SK-N-SH (cell line): ENCODE measurements at regions not wholly inside any gene's neighbourhood (a gene's known extent, or its start where the extent isn't known, plus 50 kb on each side); places are given as distances from the start of the nearest gene placed in this dataset.

Experiments used
- CTCF ChIA-PET: fragments of 300-600, 350-600 bp; formaldehyde crosslinking; extraction: SDS; loops from one replicate; lab custom pipeline; 2021; lab: Yijun Ruan, JAX
- POLR2A ChIA-PET: fragments of 350-600 bp; sonication (Branson Sonifier 250); formaldehyde crosslinking; extraction: SDS; loops from one replicate; lab custom pipeline; 2020; ENCODE audit warnings: antibody characterized with exemption, inconsistent platforms; lab: Yijun Ruan, JAX
- DNase-seq: peaks from one replicate; pipeline ENCODE4 v3.0.0; 2012
- H2AFZ ChIP-seq: fragments of 200-600 bp; sonication (generic); 2 replicates; pipeline ENCODE4 v1.8.1; 2016; ENCODE audit warnings: antibody characterized with exemption, mild to moderate bottlenecking, low read depth
- H3F3A ChIP-seq: fragments of 200-600 bp; sonication (generic); replicated peaks from 2 replicates; pipeline ENCODE3; 2016; ENCODE audit warnings: antibody characterized with exemption, mild to moderate bottlenecking; ENCODE audit not compliant: insufficient read depth
- H3K27ac ChIP-seq, 2 experiments: fragments of 200-500 bp in 1 of 2; fragments of 200-600 bp in 1 of 2; sonication (Bioruptor generic) in 1 of 2; sonication (generic), shearing (Covaris generic) in 1 of 2; 2 replicates each; pipeline versions ENCODE4 v1.5.1 to v1.6.1; 2014 to 2016; ENCODE audit warnings: low read depth in 2 of 2, inconsistent platforms in 1 of 2, low read length in 1 of 2, mild to moderate bottlenecking in 1 of 2, mixed read lengths in 1 of 2
- H3K27me3 ChIP-seq: fragments of 200-600 bp; sonication (generic), shearing (Covaris generic); 2 replicates; pipeline ENCODE4 v1.6.1; 2016; ENCODE audit warnings: mixed run types; ENCODE audit not compliant: insufficient read depth
- H3K36me3 ChIP-seq, 2 experiments: fragments of 200-500 bp in 1 of 2; fragments of 200-600 bp in 1 of 2; sonication (Bioruptor generic) in 1 of 2; sonication (generic) in 1 of 2; replicated peaks in 1 of 2; 2 replicates each; pipeline versions ENCODE3 to v1.5.1; 2014 to 2016; ENCODE audit warnings: low read length in 1 of 2, mild to moderate bottlenecking in 1 of 2; ENCODE audit not compliant: insufficient read depth in 2 of 2, control insufficient read depth in 1 of 2
- H3K4me1 ChIP-seq, 2 experiments: fragments of 200-500 bp in 1 of 2; fragments of 200-600 bp in 1 of 2; sonication (Bioruptor generic) in 1 of 2; sonication (generic), shearing (Covaris generic) in 1 of 2; 2 replicates each; pipeline versions ENCODE4 v1.5.1 to v1.6.1; 2014 to 2016; ENCODE audit warnings: low read depth in 1 of 2, low read length in 1 of 2, mixed run types in 1 of 2; ENCODE audit not compliant: insufficient read depth in 2 of 2, control insufficient read depth in 1 of 2
- H3K4me2 ChIP-seq: fragments of 200-600 bp; sonication (generic), shearing (Covaris generic); 2 replicates; pipeline ENCODE4 v1.6.1; 2017; ENCODE audit warnings: mixed run types
- H3K4me3 ChIP-seq, 2 experiments: fragments of 200-500 bp in 1 of 2; fragments of 200-600 bp in 1 of 2; sonication (Bioruptor generic) in 1 of 2; sonication (generic), shearing (Covaris generic) in 1 of 2; 2 replicates each; pipeline versions ENCODE4 v1.5.1 to v1.8.1; 2014 to 2016; ENCODE audit warnings: low read depth in 2 of 2, inconsistent platforms in 1 of 2, low read length in 1 of 2, mild to moderate bottlenecking in 1 of 2, mixed read lengths in 1 of 2, moderate library complexity in 1 of 2
- H3K79me2 ChIP-seq: fragments of 200-600 bp; sonication (generic); 2 replicates; pipeline ENCODE4 v1.8.1; 2017; ENCODE audit warnings: mild to moderate bottlenecking; ENCODE audit not compliant: insufficient read depth
- H3K9ac ChIP-seq: fragments of 200-600 bp; sonication (generic); 2 replicates; pipeline ENCODE4 v1.6.1; 2017; ENCODE audit warnings: mixed run types
- H3K9me2 ChIP-seq: fragments of 200-600 bp; sonication (generic); 2 replicates; pipeline ENCODE4 v1.6.1; 2017; ENCODE audit warnings: mixed run types
- H3K9me3 ChIP-seq: fragments of 200-600 bp; sonication (generic); 2 replicates; pipeline ENCODE4 v1.6.1; 2017; ENCODE audit warnings: mixed run types, mild to moderate bottlenecking, moderate library complexity
- H4K20me1 ChIP-seq: fragments of 200-600 bp; sonication (generic); 2 replicates; pipeline ENCODE4 v1.6.1; 2017; ENCODE audit warnings: mild to moderate bottlenecking, mixed run types; ENCODE audit not compliant: insufficient read depth
- CHD2 ChIP-seq: fragments of 150-350 bp; IDR thresholded peaks from 2 replicates; pipeline ENCODE4 v1.6.1; 2018; ENCODE audit warnings: low read length; ENCODE audit not compliant: partially characterized antibody
- CTCF ChIP-seq: fragments of 200-600 bp; sonication (generic); IDR thresholded peaks from 2 replicates; pipeline ENCODE4 v1.6.1; 2017; ENCODE audit warnings: antibody characterized with exemption, mild to moderate bottlenecking, moderate library complexity
- EZH2phosphoT487 ChIP-seq: fragments of 200-600 bp; sonication (generic); IDR thresholded peaks from 2 replicates; pipeline ENCODE4 v1.6.1; 2017; ENCODE audit warnings: low read depth, mixed run types, mild to moderate bottlenecking, antibody characterized with exemption, moderate library complexity, borderline replicate concordance
- FOXJ3 ChIP-seq: sonication (generic); formaldehyde crosslinking; IDR thresholded peaks from 2 replicates; pipeline ENCODE4 v1.5.1; 2020; ENCODE audit warnings: mild to moderate bottlenecking, missing genetic modification reagents
- FOXM1 ChIP-seq: IDR thresholded peaks from 2 replicates; pipeline ENCODE4 v1.4.0; 2012; ENCODE audit warnings: low read depth, mild to moderate bottlenecking
- GATA2 ChIP-seq: sonication (generic); formaldehyde crosslinking; IDR thresholded peaks from 2 replicates; pipeline ENCODE4 v1.5.0; 2020; ENCODE audit warnings: mild to moderate bottlenecking, missing genetic modification reagents
- JUND ChIP-seq: IDR thresholded peaks from 2 replicates; pipeline ENCODE4 v1.4.0; 2012
- MEF2A ChIP-seq: IDR thresholded peaks from 2 replicates; pipeline ENCODE4 v1.4.0; 2012; ENCODE audit warnings: low read depth, borderline replicate concordance
- MXI1 ChIP-seq: IDR thresholded peaks from 2 replicates; pipeline ENCODE4 v1.6.1; 2012; ENCODE audit warnings: mild to moderate bottlenecking, low read depth, low read length, improper control_type of control experiment
- NRF1 ChIP-seq: IDR thresholded peaks from 2 replicates; pipeline ENCODE4 v1.6.1; 2012; ENCODE audit warnings: low read depth, mild to moderate bottlenecking, low read length
- POLR2AphosphoS5 ChIP-seq: IDR thresholded peaks from 2 replicates; pipeline ENCODE4 v1.6.1; 2012; ENCODE audit warnings: low read depth, low read length
- RAD21 ChIP-seq: IDR thresholded peaks from 2 replicates; pipeline ENCODE4 v1.6.1; 2012; ENCODE audit warnings: mild to moderate bottlenecking, low read length
- RCOR1 ChIP-seq: fragments of 150-350 bp; IDR thresholded peaks from 2 replicates; pipeline ENCODE4 v1.6.1; 2017; ENCODE audit warnings: antibody characterized with exemption, low read length
- RFX5 ChIP-seq: IDR thresholded peaks from 2 replicates; pipeline ENCODE4 v1.6.1; 2012; ENCODE audit warnings: mild to moderate bottlenecking, improper control_type of control experiment, low read length
- RXRA ChIP-seq: IDR thresholded peaks from 2 replicates; pipeline ENCODE4 v1.4.0; 2012; ENCODE audit warnings: low read depth, mild to moderate bottlenecking, borderline replicate concordance
- SIN3A ChIP-seq: IDR thresholded peaks from 2 replicates; pipeline ENCODE4 v1.6.1; 2012; ENCODE audit warnings: low read depth, mild to moderate bottlenecking, low read length, moderate library complexity, borderline replicate concordance
- SMC3 ChIP-seq: IDR thresholded peaks from 2 replicates; pipeline ENCODE4 v1.6.1; 2012; ENCODE audit warnings: low read depth, low read length, improper control_type of control experiment
- TAF1 ChIP-seq: IDR thresholded peaks from 2 replicates; pipeline ENCODE4 v1.6.1; 2012; ENCODE audit warnings: low read depth, mild to moderate bottlenecking, low read length, moderate library complexity, borderline replicate concordance
- TCF12 ChIP-seq: IDR thresholded peaks from 2 replicates; pipeline ENCODE4 v1.4.0; 2012
- USF1 ChIP-seq: IDR thresholded peaks from 2 replicates; pipeline ENCODE4 v1.4.0; 2012; ENCODE audit warnings: low read depth, borderline replicate concordance
- WGBS: methylation state at CpG from one replicate; pipeline ENCODE4 v1.1.6; 2017; ENCODE audit warnings: low lambda C conversion rate; 5-methylcytosine and 5-hydroxymethylcytosine counted together

- Histone ChIP-seq H3K27ac (no peak overlapping the region), H3K9ac (no peak overlapping the region), H3K9me3 (no peaks in the 10 kb centered on the region), H3K4me1 (no peaks in the 10 kb centered on the region), H2AFZ (no peak overlapping the region), H3K79me2 (no peaks in the 10 kb centered on the region), H3K36me3 (no peaks in the 10 kb centered on the region), H3K9me2 (no peaks in the 10 kb centered on the region), H3K27me3 (no peaks in the 10 kb centered on the region), H3K4me2 (no peak overlapping the region), H3K4me3 (no peak overlapping the region), H4K20me1 (no peaks in the 10 kb centered on the region), H3F3A (no peaks in the 10 kb centered on the region)
- ChIA-PET POLR2A (no interaction called here), CTCF (no interaction called here)
- TF ChIP-seq SMC3 (no peak), RAD21 (no peak), RCOR1 (no peak), MXI1 (no peak), FOXJ3 (CRISPR knock-in tag) (no peak), CTCF (no peak), GATA2 (CRISPR knock-in tag) (no peak), FOXM1 (no peak)
- no peak for DNase-seq
- WGBS, result 3% methylated on average over 3 of the region's 3 CpGs
Observed at GRCh38 chr21:18138507-18138906, 106.1 kb upstream of the CHODL start.

GRCh38 chr21:18129526-18129925, 115.1 kb upstream of the CHODL start:
- no peak for DNase-seq
- H4K20me1 ChIP-seq, result no peaks in the 10 kb centered on the region
- no peaks in the 10 kb centered on the region for H3K27me3 ChIP-seq
- ChIA-PET CTCF (interaction anchor here (1.0 kb wide), 1 partner anchor 11 kb away, joined by 3 read pairs; no protein-coding TSS in a partner anchor), POLR2A (no interaction called here)
- 0% methylated on average over 1 of the region's 1 CpG for WGBS
- no peaks in the 10 kb centered on the region for H3F3A ChIP-seq
- H3K79me2 ChIP-seq, result no peaks in the 10 kb centered on the region
- TF ChIP-seq RXRA (no peak), CHD2 (no peak), TCF12 (no peak), USF1 (no peak), SMC3 (no peak), GATA2 (CRISPR knock-in tag) (no peak), JUND (no peak), RFX5 (no peak), MEF2A (no peak), CTCF (no peak), NRF1 (no peak), TAF1 (no peak), EZH2phosphoT487 (no peak), SIN3A (no peak), POLR2AphosphoS5 (no peak), FOXJ3 (CRISPR knock-in tag) (no peak)
- no peak overlapping the region for H3K4me3 ChIP-seq
- no peaks in the 10 kb centered on the region for H3K9me2 ChIP-seq
- no peak overlapping the region for H3K4me2 ChIP-seq
- H2AFZ ChIP-seq, result no peak overlapping the region
- no peaks in the 10 kb centered on the region for H3K4me1 ChIP-seq
- H3K36me3 ChIP-seq, result no peaks in the 10 kb centered on the region
- no peak overlapping the region for H3K27ac ChIP-seq
- no peak overlapping the region for H3K9ac ChIP-seq
- no peaks in the 10 kb centered on the region for H3K9me3 ChIP-seq
